ENCODE measurements at regions not wholly inside any gene's neighbourhood (a gene's known extent, or its start where the extent isn't known, plus 50 kb on each side); places are given as distances from the start of the nearest gene placed in this dataset.
A peak's percentile ranks its signal among the peaks of the same experiment; 100 is the strongest.
"Not testable (repeated sequence)": the region's sequence is repeated elsewhere in the genome, so short reads cannot be mapped to it uniquely, and the experiment has no call there.

- DNase-seq (ENCODE audit: low spot score), result no peak
Observed at GRCh38 chr5:39650008-39650762, 225.4 kb upstream of the DAB2 start.

- no peak for DNase-seq (ENCODE audit: low spot score)
Observed at GRCh38 chr5:39648848-39649227, 224.1 kb upstream of the DAB2 start.

- DNase-seq (ENCODE audit: low spot score), result no peak
Observed at GRCh38 chr5:39648085-39648847, 223.5 kb upstream of the DAB2 start.

GRCh38 chr5:39640552-39640951, 215.8 kb upstream of the DAB2 start:
- no peak for DNase-seq (ENCODE audit: low spot score)

- DNase-seq (ENCODE audit: low spot score), result no peak
Observed at GRCh38 chr5:39639618-39640089, 214.9 kb upstream of the DAB2 start.

- no peak for DNase-seq (ENCODE audit: low spot score)
Observed at GRCh38 chr5:39638813-39639212, 214.0 kb upstream of the DAB2 start.

- DNase-seq (ENCODE audit: low spot score), result no peak
Observed at GRCh38 chr5:39633057-39633456, 208.3 kb upstream of the DAB2 start.

GRCh38 chr5:39631958-39632357, 207.2 kb upstream of the DAB2 start:
- DNase-seq (ENCODE audit: low spot score), result no peak

GRCh38 chr5:39629946-39630345, 205.2 kb upstream of the DAB2 start:
- no peak for DNase-seq (ENCODE audit: low spot score)

GRCh38 chr5:39628348-39628747, 203.6 kb upstream of the DAB2 start:
- DNase-seq (ENCODE audit: low spot score), result no peak

- DNase-seq (ENCODE audit: low spot score), result peak; percentile 31
Observed at GRCh38 chr5:39624890-39625289, 200.1 kb upstream of the DAB2 start.

- DNase-seq (ENCODE audit: low spot score), result peak; percentile 50
Observed at GRCh38 chr5:39624268-39624886, 199.6 kb upstream of the DAB2 start.

- DNase-seq (ENCODE audit: low spot score), result no peak
Observed at GRCh38 chr5:39623291-39623865, 198.6 kb upstream of the DAB2 start.

GRCh38 chr5:39622281-39622680, 197.5 kb upstream of the DAB2 start:
- no peak for DNase-seq (ENCODE audit: low spot score)

GRCh38 chr5:39619168-39619818, 194.5 kb upstream of the DAB2 start:
- DNase-seq (ENCODE audit: low spot score), result no peak

GRCh38 chr5:39618391-39618790, 193.6 kb upstream of the DAB2 start:
- no peak for DNase-seq (ENCODE audit: low spot score)

GRCh38 chr5:39616131-39616530, 191.4 kb upstream of the DAB2 start:
- no peak for DNase-seq (ENCODE audit: low spot score)

GRCh38 chr5:39611076-39611475, 186.3 kb upstream of the DAB2 start:
- DNase-seq (ENCODE audit: low spot score), result not testable (repeated sequence)

GRCh38 chr5:39608024-39608423, 183.2 kb upstream of the DAB2 start:
- DNase-seq (ENCODE audit: low spot score), result no peak

GRCh38 chr5:39606591-39606990, 181.8 kb upstream of the DAB2 start:
- DNase-seq (ENCODE audit: low spot score), result no peak

GRCh38 chr5:39605588-39606575, 181.1 kb upstream of the DAB2 start:
- no peak for DNase-seq (ENCODE audit: low spot score)

Data from HuH-7.5 (cell line).